Adrenal gland (tissue), 9 donors: ENCODE measurements at regions not wholly inside any gene's neighbourhood (a gene's known extent, or its start where the extent isn't known, plus 50 kb on each side); places are given as distances from the start of the nearest gene placed in this dataset.

Experiments
- DNase-seq, 7 donors: peaks; one replicate each; pipeline ENCODE4 v3.0.0-alpha.2; 2019 to 2020
- H3K27ac ChIP-seq, 5 donors: fragments of 200-600 bp; sonication (generic) in 4 of 5; 1 replicate in 3 of 5; 2 replicates in 2 of 5; pipeline versions ENCODE4 v1.5.1 to v1.8.0; 2016 to 2020; ENCODE audit warnings: mild to moderate bottlenecking in 1 of 5
- H3K27me3 ChIP-seq: fragments of 200-600 bp; 2 replicates; pipeline ENCODE4 v1.8.0; 2021
- H3K36me3 ChIP-seq, 2 donors: fragments of 200-600 bp; replicated peaks in 1 of 2; 1 replicate in 1 of 2; 2 replicates in 1 of 2; pipeline versions ENCODE4 v1.5.1 to v1.8.0; 2018 to 2022
- H3K4me1 ChIP-seq, 2 donors: fragments of 200-600 bp; replicated peaks in 1 of 2; 1 replicate in 1 of 2; 2 replicates in 1 of 2; pipeline versions ENCODE4 v1.5.1 to v1.8.0; 2018 to 2021
- H3K4me3 ChIP-seq, 4 donors: fragments of 200-600 bp; sonication (generic) in 3 of 4; one replicate each; pipeline ENCODE4 v1.5.1; 2016 to 2018
- H3K9me3 ChIP-seq, 3 donors: fragments of 200-600 bp; sonication (generic) in 1 of 3; replicated peaks in 1 of 3; 1 replicate in 2 of 3; 2 replicates in 1 of 3; pipeline versions ENCODE4 v1.5.1 to v1.8.0; 2016 to 2021
- CTCF ChIP-seq, 6 experiments: fragments of 450-650 bp in 4 of 6; fragments of 200-600 bp in 2 of 6; sonication (generic) in 1 of 6; IDR thresholded peaks; 1 replicate in 5 of 6; 2 replicates in 1 of 6; pipeline versions ENCODE4 v1.5.1 to v1.8.0; 2016 to 2021; ENCODE audit warnings: antibody characterized with exemption in 6 of 6, mild to moderate bottlenecking in 2 of 6, moderate library complexity in 1 of 6
- POLR2A ChIP-seq, 2 donors: fragments of 450-650 bp; IDR thresholded peaks; one replicate each; pipeline ENCODE4 v1.6.1; 2017; ENCODE audit warnings: antibody characterized with exemption in 2 of 2, mild to moderate bottlenecking in 2 of 2, moderate library complexity in 1 of 2
- WGBS, 4 donors: extraction: QIAGEN DNeasy Blood & Tissue Kit in 2 of 4; methylation state at CpG; one replicate each; pipeline versions ENCODE4 v1.1.5 to v1.1.7; 2013 to 2017; 5-methylcytosine and 5-hydroxymethylcytosine counted together
- intact Hi-C, 2 donors: fragments of 100-400 bp; cut with DNase I; formaldehyde crosslinking; loops; one replicate each; pipeline versions ENCODE4 v1.14.1 to v1.15.0; 2022 to 2023
- donor health status: healthy with polysubstance abuse.
- donor health status: Bipolar disorder and iron deficiency.
- donor health status: DM: yes; HTN: yes; CAD: no.
- donor health status: DM: no; HTN: no; CAD: no.
- donor health status: DM: no; HTN: no; CAD: no.

GRCh38 chrX:109952985-109953905 lies 49.7 kb upstream of the TMEM164 start:
- Histone ChIP-seq H3K9me3 (no peaks in the 10 kb centered on the region), H3K27me3 (peaks cover 8% of the 10 kb centered on the region), H3K36me3 (no peaks in the 10 kb centered on the region), H3K4me1 (no peaks in the 10 kb centered on the region), H3K4me3 (no peak overlapping the region), H3K27ac (no peak overlapping the region)
- no peak for DNase-seq
- 72 to 87% (median 85%) methylated on average over 4 of the region's 4 CpGs for WGBS, 4 donors
- intact Hi-C loops: no loop called here
- TF ChIP-seq POLR2A (IDR thresholded peaks at IDR 0.05): no peak
- TF ChIP-seq CTCF (IDR thresholded peaks at IDR 0.05): no peak
